K562 (cell line): ENCODE measurements at regions not wholly inside any gene's neighbourhood (a gene's known extent, or its start where the extent isn't known, plus 50 kb on each side); places are given as distances from the start of the nearest gene placed in this dataset.

Experiments
- CBX3 ChIP-seq, 2 experiments: IDR thresholded peaks; 1 replicate in 1 of 2; 2 replicates in 1 of 2; pipeline ENCODE4 v1.6.1; 2012; ENCODE audit warnings: inconsistent platforms in 2 of 2, low read length in 2 of 2, borderline replicate concordance in 1 of 2, control low read depth in 1 of 2
- CREM ChIP-seq: IDR thresholded peaks from 2 replicates; pipeline ENCODE4 v1.6.1; 2014; ENCODE audit warnings: antibody characterized with exemption, low read depth
- DMBX1 ChIP-seq: fragments of 250-450 bp; sonication (Bioruptor Pico); IDR thresholded peaks from 2 replicates; pipeline ENCODE4 v1.8.0; 2022; ENCODE audit warnings: inconsistent platforms, mild to moderate bottlenecking, moderate library complexity, borderline replicate concordance
- ILK ChIP-seq: fragments of 450-650 bp; IDR thresholded peaks from 2 replicates; pipeline ENCODE4 v1.6.1; 2016; ENCODE audit warnings: missing genetic modification characterization, low read depth, mild to moderate bottlenecking, missing compliant biosample characterization, moderate library complexity, borderline replicate concordance
- MYBL2 ChIP-seq, 2 experiments: fragments of 450-650 bp in 1 of 2; sonication (generic) in 1 of 2; formaldehyde crosslinking in 1 of 2; IDR thresholded peaks; 2 replicates each; pipeline versions ENCODE4 v1.6.1 to v1.8.1; 2017 to 2022; ENCODE audit warnings: borderline replicate concordance in 1 of 2, inconsistent platforms in 1 of 2, low read depth in 1 of 2, mild to moderate bottlenecking in 1 of 2, missing genetic modification reagents in 1 of 2, moderate library complexity in 1 of 2
- RAD21 ChIP-seq, 2 experiments: fragments of 250-450 bp in 1 of 2; fragments of 450-650 bp in 1 of 2; sonication (Bioruptor Pico) in 1 of 2; formaldehyde crosslinking in 1 of 2; IDR thresholded peaks in 1 of 2; conservative IDR thresholded peaks in 1 of 2; 2 replicates each; pipeline versions ENCODE4 v1.4.0 to v1.8.0; 2020 to 2022; ENCODE audit warnings: mild to moderate bottlenecking in 2 of 2, moderate library complexity in 1 of 2
- RBM34 ChIP-seq: fragments of 200-400 bp; formaldehyde crosslinking; IDR thresholded peaks from 2 replicates; pipeline ENCODE4 v1.6.1; 2018; ENCODE audit warnings: low read length, borderline replicate concordance; ENCODE audit not compliant: insufficient read depth
- TBP ChIP-seq: optimal IDR thresholded peaks from 2 replicates; pipeline ENCODE3; 2011; ENCODE audit warnings: low read depth, low read length, improper control_type of control experiment
- TFAM ChIP-seq: fragments of 250-450 bp; sonication (Bioruptor Pico); conservative IDR thresholded peaks from 2 replicates; pipeline ENCODE4 v1.5.0; 2021; ENCODE audit warnings: mild to moderate bottlenecking, moderate library complexity
- ZNF311 ChIP-seq: fragments of 250-450 bp; sonication (Bioruptor Pico); IDR thresholded peaks from 2 replicates; pipeline ENCODE4 v1.4.0; 2020; ENCODE audit warnings: mild to moderate bottlenecking, moderate library complexity
- TF ChIP-seq, protein P1 (sequence below): fragments of 450-650 bp; conservative IDR thresholded peaks from 2 replicates; pipeline ENCODE4 v1.6.1; 2016; ENCODE audit warnings: missing genetic modification characterization, low read depth, mild to moderate bottlenecking, control low read depth, missing compliant biosample characterization
- TF ChIP-seq, protein P2 (sequence below): fragments of 200-400 bp; formaldehyde crosslinking; IDR thresholded peaks from 2 replicates; pipeline ENCODE4 v1.6.1; 2017; ENCODE audit warnings: mild to moderate bottlenecking, low read depth, low read length, moderate library complexity
- TF ChIP-seq, protein P3 (sequence below), 2 experiments: IDR thresholded peaks in 1 of 2; conservative IDR thresholded peaks in 1 of 2; 2 replicates each; pipeline ENCODE4 v1.6.1; 2016; ENCODE audit warnings: low read depth in 2 of 2, mild to moderate bottlenecking in 1 of 2, missing compliant biosample characterization in 1 of 2, missing genetic modification characterization in 1 of 2, moderate library complexity in 1 of 2
- TF ChIP-seq, protein P4 (sequence below): fragments of 200-800 bp; sonication (Bioruptor generic); IDR thresholded peaks from 2 replicates; pipeline ENCODE4 v1.6.1; 2017; ENCODE audit warnings: missing genetic modification characterization, missing compliant biosample characterization
- TF ChIP-seq, protein P5 (sequence below): fragments of 250-450 bp; sonication (Bioruptor Pico); IDR thresholded peaks from 2 replicates; pipeline ENCODE4 v1.8.0; 2021; ENCODE audit warnings: moderate library complexity, mild to moderate bottlenecking, inconsistent platforms

DNA sequence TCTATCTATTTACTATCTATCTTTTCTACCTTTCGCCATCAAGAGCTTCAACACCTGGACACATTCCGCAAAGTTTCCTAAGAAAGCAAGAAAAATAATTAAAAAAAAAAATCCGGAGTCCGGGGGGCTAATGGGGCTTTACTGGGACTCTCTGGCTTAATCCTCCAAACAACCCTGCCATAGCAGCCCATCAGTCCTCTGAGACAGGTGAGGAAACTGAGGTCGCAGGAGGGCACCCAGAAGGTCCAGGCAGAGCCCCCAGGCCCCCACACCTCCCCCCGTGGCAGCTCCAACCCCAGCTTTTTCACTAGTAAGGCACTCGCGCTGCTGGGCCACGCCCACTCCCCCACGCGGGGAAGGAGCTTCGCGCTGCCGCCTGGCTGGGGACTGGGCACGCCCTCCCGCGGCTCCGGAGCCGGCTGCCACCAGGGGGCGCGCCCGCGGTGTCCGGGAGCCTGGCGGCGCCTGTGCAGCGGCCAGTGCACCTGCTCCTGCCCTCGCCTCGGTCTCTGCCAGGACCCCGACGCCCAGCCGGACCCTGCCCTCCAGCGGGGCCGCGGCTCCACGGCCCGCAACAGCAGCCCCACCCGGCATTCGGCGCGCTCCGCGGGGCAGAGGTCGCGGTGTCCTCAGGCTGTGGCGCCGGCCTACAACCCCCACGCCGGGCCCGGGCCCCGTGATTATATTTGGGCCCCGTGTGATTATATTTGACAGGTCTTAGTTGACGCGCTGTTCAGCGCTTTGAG lies 54.1 kb upstream of the SAMD11 start (continued):
- TF ChIP-seq, protein P1, sequence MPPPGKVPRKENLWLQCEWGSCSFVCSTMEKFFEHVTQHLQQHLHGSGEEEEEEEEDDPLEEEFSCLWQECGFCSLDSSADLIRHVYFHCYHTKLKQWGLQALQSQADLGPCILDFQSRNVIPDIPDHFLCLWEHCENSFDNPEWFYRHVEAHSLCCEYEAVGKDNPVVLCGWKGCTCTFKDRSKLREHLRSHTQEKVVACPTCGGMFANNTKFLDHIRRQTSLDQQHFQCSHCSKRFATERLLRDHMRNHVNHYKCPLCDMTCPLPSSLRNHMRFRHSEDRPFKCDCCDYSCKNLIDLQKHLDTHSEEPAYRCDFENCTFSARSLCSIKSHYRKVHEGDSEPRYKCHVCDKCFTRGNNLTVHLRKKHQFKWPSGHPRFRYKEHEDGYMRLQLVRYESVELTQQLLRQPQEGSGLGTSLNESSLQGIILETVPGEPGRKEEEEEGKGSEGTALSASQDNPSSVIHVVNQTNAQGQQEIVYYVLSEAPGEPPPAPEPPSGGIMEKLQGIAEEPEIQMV (tag): no peak
- TF ChIP-seq, protein P2, sequence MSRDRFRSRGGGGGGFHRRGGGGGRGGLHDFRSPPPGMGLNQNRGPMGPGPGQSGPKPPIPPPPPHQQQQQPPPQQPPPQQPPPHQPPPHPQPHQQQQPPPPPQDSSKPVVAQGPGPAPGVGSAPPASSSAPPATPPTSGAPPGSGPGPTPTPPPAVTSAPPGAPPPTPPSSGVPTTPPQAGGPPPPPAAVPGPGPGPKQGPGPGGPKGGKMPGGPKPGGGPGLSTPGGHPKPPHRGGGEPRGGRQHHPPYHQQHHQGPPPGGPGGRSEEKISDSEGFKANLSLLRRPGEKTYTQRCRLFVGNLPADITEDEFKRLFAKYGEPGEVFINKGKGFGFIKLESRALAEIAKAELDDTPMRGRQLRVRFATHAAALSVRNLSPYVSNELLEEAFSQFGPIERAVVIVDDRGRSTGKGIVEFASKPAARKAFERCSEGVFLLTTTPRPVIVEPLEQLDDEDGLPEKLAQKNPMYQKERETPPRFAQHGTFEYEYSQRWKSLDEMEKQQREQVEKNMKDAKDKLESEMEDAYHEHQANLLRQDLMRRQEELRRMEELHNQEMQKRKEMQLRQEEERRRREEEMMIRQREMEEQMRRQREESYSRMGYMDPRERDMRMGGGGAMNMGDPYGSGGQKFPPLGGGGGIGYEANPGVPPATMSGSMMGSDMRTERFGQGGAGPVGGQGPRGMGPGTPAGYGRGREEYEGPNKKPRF: no peak
- TF ChIP-seq, protein P3, sequence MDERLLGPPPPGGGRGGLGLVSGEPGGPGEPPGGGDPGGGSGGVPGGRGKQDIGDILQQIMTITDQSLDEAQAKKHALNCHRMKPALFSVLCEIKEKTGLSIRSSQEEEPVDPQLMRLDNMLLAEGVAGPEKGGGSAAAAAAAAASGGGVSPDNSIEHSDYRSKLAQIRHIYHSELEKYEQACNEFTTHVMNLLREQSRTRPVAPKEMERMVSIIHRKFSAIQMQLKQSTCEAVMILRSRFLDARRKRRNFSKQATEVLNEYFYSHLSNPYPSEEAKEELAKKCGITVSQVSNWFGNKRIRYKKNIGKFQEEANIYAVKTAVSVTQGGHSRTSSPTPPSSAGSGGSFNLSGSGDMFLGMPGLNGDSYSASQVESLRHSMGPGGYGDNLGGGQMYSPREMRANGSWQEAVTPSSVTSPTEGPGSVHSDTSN (CRISPR knock-in tag; IDR thresholded peaks at IDR 0.05; ENCODE audit: low read depth): no peak
- TF ChIP-seq, protein P3 (tag; conservative IDR thresholded peaks at IDR 0.05; ENCODE audit: low read depth): no peak
- TF ChIP-seq, protein P4, sequence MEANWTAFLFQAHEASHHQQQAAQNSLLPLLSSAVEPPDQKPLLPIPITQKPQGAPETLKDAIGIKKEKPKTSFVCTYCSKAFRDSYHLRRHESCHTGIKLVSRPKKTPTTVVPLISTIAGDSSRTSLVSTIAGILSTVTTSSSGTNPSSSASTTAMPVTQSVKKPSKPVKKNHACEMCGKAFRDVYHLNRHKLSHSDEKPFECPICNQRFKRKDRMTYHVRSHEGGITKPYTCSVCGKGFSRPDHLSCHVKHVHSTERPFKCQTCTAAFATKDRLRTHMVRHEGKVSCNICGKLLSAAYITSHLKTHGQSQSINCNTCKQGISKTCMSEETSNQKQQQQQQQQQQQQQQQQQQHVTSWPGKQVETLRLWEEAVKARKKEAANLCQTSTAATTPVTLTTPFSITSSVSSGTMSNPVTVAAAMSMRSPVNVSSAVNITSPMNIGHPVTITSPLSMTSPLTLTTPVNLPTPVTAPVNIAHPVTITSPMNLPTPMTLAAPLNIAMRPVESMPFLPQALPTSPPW (CRISPR knock-in tag): peak; percentile 32
- peak; percentile 57 to 78 for TF ChIP-seq RAD21 (CRISPR knock-in tag; conservative IDR thresholded peaks at IDR 0.05 in 1 of 2, IDR thresholded peaks at IDR 0.05 in 1 of 2)
- TF ChIP-seq TFAM (CRISPR knock-in tag): no peak
- TF ChIP-seq, protein P5, sequence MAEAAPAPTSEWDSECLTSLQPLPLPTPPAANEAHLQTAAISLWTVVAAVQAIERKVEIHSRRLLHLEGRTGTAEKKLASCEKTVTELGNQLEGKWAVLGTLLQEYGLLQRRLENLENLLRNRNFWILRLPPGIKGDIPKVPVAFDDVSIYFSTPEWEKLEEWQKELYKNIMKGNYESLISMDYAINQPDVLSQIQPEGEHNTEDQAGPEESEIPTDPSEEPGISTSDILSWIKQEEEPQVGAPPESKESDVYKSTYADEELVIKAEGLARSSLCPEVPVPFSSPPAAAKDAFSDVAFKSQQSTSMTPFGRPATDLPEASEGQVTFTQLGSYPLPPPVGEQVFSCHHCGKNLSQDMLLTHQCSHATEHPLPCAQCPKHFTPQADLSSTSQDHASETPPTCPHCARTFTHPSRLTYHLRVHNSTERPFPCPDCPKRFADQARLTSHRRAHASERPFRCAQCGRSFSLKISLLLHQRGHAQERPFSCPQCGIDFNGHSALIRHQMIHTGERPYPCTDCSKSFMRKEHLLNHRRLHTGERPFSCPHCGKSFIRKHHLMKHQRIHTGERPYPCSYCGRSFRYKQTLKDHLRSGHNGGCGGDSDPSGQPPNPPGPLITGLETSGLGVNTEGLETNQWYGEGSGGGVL (CRISPR knock-in tag): no peak
- no peak for TF ChIP-seq DMBX1
- no peak for TF ChIP-seq CBX3 (IDR thresholded peaks at IDR 0.05; ENCODE audit: borderline replicate concordance in 1 of 2, low read length in 2 of 2)
- no peak for TF ChIP-seq CREM
- TF ChIP-seq TBP: no peak
- TF ChIP-seq ILK: no peak
- TF ChIP-seq RBM34: no peak
- TF ChIP-seq ZNF311 (CRISPR knock-in tag): no peak
- no peak for TF ChIP-seq MYBL2 (IDR thresholded peaks at IDR 0.05; ENCODE audit: low read depth)
- no peak for TF ChIP-seq MYBL2 (CRISPR knock-in tag; IDR thresholded peaks at IDR 0.05; ENCODE audit: borderline replicate concordance)
